GM12891 (cell line): ENCODE measurements at regions not wholly inside any gene's neighbourhood (a gene's known extent, or its start where the extent isn't known, plus 50 kb on each side); places are given as distances from the start of the nearest gene placed in this dataset.

Experiments used
- PAX5 ChIP-seq: IDR thresholded peaks from 2 replicates; pipeline ENCODE4 v1.6.1; 2011; ENCODE audit warnings: low read length, moderate library complexity, mild to moderate bottlenecking; ENCODE audit not compliant: insufficient read depth, severe bottlenecking
- POLR2A ChIP-seq: IDR thresholded peaks from 2 replicates; pipeline ENCODE4 v1.6.1; 2011; ENCODE audit warnings: low read depth, low read length, control low read depth
- POLR2AphosphoS5 ChIP-seq: IDR thresholded peaks from 2 replicates; pipeline ENCODE4 v1.6.1; 2011; ENCODE audit warnings: low read depth, low read length, control low read depth
- POU2F2 ChIP-seq: IDR thresholded peaks from 2 replicates; pipeline ENCODE4 v1.6.1; 2011; ENCODE audit warnings: low read depth, mild to moderate bottlenecking, control low read depth, low read length, moderate library complexity
- SPI1 ChIP-seq: IDR thresholded peaks from 2 replicates; pipeline ENCODE4 v1.6.1; 2011; ENCODE audit warnings: low read depth, low read length, control low read depth
- TAF1 ChIP-seq: IDR thresholded peaks from 2 replicates; pipeline ENCODE4 v1.6.1; 2011; ENCODE audit warnings: low read depth, low read length, control low read depth

DNA sequence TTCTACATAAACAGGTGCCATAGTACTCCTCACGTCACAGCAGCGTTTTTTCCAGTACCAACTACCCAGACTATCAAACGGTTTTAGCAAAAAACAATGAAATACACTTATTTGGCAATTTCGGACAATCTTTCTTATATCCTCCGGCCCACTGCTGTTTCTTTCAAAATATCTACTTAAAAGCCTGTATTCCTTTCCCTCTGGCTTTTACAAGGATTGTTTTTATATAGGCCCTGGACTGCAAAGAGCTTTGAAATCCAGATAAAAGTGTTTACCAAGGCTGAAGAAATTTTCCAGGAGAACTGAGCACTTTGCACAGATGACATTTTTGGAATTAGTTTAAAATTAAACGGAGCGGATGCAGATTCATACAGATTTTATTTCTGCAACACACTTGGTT, 255.9 kb upstream of the STARD13 start:
- TF ChIP-seq POLR2A (no peak), POLR2AphosphoS5 (no peak), TAF1 (no peak), SPI1 (no peak), PAX5 (no peak), POU2F2 (no peak)
